Activated CD8-positive, alpha-beta memory T cell treated with anti-CD3 and anti-CD28 coated beads, Interleukin-2, amount 50 U/mL, for 48 hours (primary cell): ENCODE measurements at regions not wholly inside any gene's neighbourhood (a gene's known extent, or its start where the extent isn't known, plus 50 kb on each side); places are given as distances from the start of the nearest gene placed in this dataset.
"Not testable (repeated sequence)": the region's sequence is repeated elsewhere in the genome, so short reads cannot be mapped to it uniquely, and the experiment has no call there.

Experiments used
- DNase-seq: peaks from one replicate; pipeline ENCODE4 v3.0.0-alpha.2; 2020

GRCh38 chr7:16933296-16934279, 51.8 kb upstream of the AGR3 start:
- DNase-seq: no peak

- no peak for DNase-seq
These were observed 53.0 kb upstream of the AGR3 start for GRCh38 chr7:16934722-16935340.

- no peak for DNase-seq
These were observed 53.6 kb upstream of the AGR3 start for GRCh38 chr7:16935341-16935735.

GRCh38 chr7:16936626-16937422, 55.0 kb upstream of the AGR3 start:
- DNase-seq: no peak

- no peak for DNase-seq
These were observed 57.4 kb upstream of the AGR3 start for GRCh38 chr7:16939161-16939560.

GRCh38 chr7:16940776-16941175, 59.0 kb upstream of the AGR3 start:
- no peak for DNase-seq

- no peak for DNase-seq
These were observed 61.2 kb upstream of the AGR3 start for GRCh38 chr7:16942929-16943509.

GRCh38 chr7:16944936-16945335, 63.2 kb upstream of the AGR3 start:
- DNase-seq: no peak

GRCh38 chr7:16945372-16945771, 63.6 kb upstream of the AGR3 start:
- DNase-seq: no peak

GRCh38 chr7:16948110-16948509, 66.3 kb upstream of the AGR3 start:
- not testable (repeated sequence) for DNase-seq

GRCh38 chr7:16951483-16952080, 69.8 kb upstream of the AGR3 start:
- no peak for DNase-seq

- no peak for DNase-seq
These were observed 72.5 kb upstream of the AGR3 start for GRCh38 chr7:16954321-16954720.

GRCh38 chr7:16958724-16959123, 76.9 kb upstream of the AGR3 start:
- DNase-seq: no peak

- DNase-seq: no peak
These were observed 78.7 kb upstream of the AGR3 start for GRCh38 chr7:16960337-16960965.

- no peak for DNase-seq
These were observed 79.9 kb upstream of the AGR3 start for GRCh38 chr7:16961641-16962040.

GRCh38 chr7:16963044-16963443, 81.3 kb upstream of the AGR3 start:
- DNase-seq: no peak

- DNase-seq: not testable (repeated sequence)
These were observed 83.9 kb upstream of the AGR3 start for GRCh38 chr7:16965697-16966096.

- DNase-seq: no peak
These were observed 85.6 kb upstream of the AGR3 start for GRCh38 chr7:16967300-16967811.

- no peak for DNase-seq
These were observed 89.1 kb upstream of the AGR3 start for GRCh38 chr7:16970732-16971482.

- no peak for DNase-seq
These were observed 93.9 kb upstream of the AGR3 start for GRCh38 chr7:16975712-16976111.
